ENCODE measurements at regions not wholly inside any gene's neighbourhood (a gene's known extent, or its start where the extent isn't known, plus 50 kb on each side); places are given as distances from the start of the nearest gene placed in this dataset.

DNA sequence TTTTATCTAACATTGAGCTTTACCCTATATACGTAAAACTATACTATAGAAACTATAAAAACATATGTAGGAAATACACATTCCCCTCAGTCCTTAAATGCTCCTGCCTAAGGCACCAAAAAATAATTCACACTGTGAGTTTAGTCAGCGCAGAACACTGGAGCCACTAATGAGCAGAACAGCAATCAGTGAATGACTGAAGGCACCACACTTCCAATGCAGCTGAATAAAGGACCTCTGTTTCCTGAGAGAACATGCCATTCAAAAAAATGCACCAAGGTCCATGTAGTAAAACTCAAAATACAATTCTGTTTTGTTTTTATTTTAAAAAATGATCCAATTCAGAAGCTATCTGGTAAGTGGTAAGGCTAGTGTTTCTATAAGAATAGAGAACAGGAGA lies 1280.6 kb upstream of the NRXN1 start:
- Histone ChIP-seq H3K27ac (no peak overlapping the region), H3K9me3 (no peaks in the 10 kb centered on the region), H3K4me1 (no peaks in the 10 kb centered on the region), H3K36me3 (no peaks in the 10 kb centered on the region), H3K27me3 (no peaks in the 10 kb centered on the region), H3K4me3 (no peak overlapping the region)
- DNase-seq (no peak), ATAC-seq (no peak)
- in situ Hi-C loops (cut with MboI; ENCODE audit: low sequenced_read_pairs in 4 of 4), result no loop called here
- TF ChIP-seq, protein P1, sequence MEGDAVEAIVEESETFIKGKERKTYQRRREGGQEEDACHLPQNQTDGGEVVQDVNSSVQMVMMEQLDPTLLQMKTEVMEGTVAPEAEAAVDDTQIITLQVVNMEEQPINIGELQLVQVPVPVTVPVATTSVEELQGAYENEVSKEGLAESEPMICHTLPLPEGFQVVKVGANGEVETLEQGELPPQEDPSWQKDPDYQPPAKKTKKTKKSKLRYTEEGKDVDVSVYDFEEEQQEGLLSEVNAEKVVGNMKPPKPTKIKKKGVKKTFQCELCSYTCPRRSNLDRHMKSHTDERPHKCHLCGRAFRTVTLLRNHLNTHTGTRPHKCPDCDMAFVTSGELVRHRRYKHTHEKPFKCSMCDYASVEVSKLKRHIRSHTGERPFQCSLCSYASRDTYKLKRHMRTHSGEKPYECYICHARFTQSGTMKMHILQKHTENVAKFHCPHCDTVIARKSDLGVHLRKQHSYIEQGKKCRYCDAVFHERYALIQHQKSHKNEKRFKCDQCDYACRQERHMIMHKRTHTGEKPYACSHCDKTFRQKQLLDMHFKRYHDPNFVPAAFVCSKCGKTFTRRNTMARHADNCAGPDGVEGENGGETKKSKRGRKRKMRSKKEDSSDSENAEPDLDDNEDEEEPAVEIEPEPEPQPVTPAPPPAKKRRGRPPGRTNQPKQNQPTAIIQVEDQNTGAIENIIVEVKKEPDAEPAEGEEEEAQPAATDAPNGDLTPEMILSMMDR (IDR thresholded peaks at IDR 0.05 in 4 of 5, conservative IDR thresholded peaks at IDR 0.05 in 1 of 5), result no peak
- no peak for TF ChIP-seq POLR2A (IDR thresholded peaks at IDR 0.05)
- intact Hi-C loops (cut with DNase I; ENCODE audit: low total_unique reads), result no loop called here

DNA sequence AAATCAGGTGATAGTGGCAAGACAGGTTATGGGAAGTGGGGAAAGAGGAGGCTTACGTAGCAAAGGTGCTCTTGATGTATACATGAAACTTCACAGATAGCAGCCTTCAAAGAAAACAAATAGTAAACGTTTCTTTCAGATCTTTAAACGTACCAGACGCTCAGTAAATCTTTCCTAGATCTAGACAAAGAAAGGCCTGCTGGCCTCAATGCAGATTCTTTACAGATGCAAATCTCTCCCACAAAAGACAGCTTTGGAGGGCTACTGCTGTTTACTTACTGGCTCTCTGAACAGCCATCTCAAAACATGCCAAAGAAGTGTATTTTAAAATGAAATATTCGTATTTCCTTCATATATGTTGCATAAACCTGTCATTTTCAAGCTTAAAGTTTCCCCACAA lies 1279.9 kb upstream of the NRXN1 start:
- no peak overlapping the region for H3K27ac ChIP-seq
- no peaks in the 10 kb centered on the region for H3K36me3 ChIP-seq
- H3K4me3 ChIP-seq, result no peak overlapping the region
- in situ Hi-C loops (cut with MboI; ENCODE audit: low sequenced_read_pairs in 4 of 4) (no loop called here), intact Hi-C loops (cut with DNase I; ENCODE audit: low total_unique reads) (no loop called here)
- ATAC-seq (no peak), DNase-seq (no peak)
- H3K4me1 ChIP-seq, result no peaks in the 10 kb centered on the region
- TF ChIP-seq POLR2A (IDR thresholded peaks at IDR 0.05), result no peak
- TF ChIP-seq, protein P1 (IDR thresholded peaks at IDR 0.05 in 4 of 5, conservative IDR thresholded peaks at IDR 0.05 in 1 of 5), result no peak
- no peaks in the 10 kb centered on the region for H3K9me3 ChIP-seq
- no peaks in the 10 kb centered on the region for H3K27me3 ChIP-seq

DNA sequence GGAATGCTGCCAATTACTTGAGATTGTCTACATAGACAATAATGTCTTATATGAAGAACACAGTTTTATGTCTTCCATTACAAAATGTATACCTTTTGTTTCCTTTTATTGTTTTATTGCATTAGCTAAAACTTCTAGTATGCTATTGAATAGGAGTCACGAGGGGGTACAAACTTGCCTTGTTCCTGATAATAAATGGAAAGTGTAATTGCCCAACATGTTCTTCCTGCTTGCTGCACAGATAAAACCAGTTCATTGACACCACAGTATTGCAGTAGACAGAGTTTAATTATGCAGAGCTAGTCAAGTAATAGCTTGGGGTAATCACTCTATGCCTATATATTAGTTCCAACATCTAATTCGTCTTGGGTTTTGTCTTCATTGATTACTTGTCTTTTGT lies 1276.2 kb upstream of the NRXN1 start:
- TF ChIP-seq POLR2A (IDR thresholded peaks at IDR 0.05), result no peak
- TF ChIP-seq, protein P1 (IDR thresholded peaks at IDR 0.05 in 4 of 5, conservative IDR thresholded peaks at IDR 0.05 in 1 of 5), result no peak
- no peak overlapping the region for H3K27ac ChIP-seq
- no peak overlapping the region for H3K4me3 ChIP-seq
- no peaks in the 10 kb centered on the region for H3K4me1 ChIP-seq
- H3K9me3 ChIP-seq, result no peaks in the 10 kb centered on the region
- H3K27me3 ChIP-seq, result no peaks in the 10 kb centered on the region
- ATAC-seq (no peak), DNase-seq (no peak)
- intact Hi-C loops (cut with DNase I; ENCODE audit: low total_unique reads), result no loop called here
- in situ Hi-C loops (cut with MboI; ENCODE audit: low sequenced_read_pairs in 4 of 4), result no loop called here
- H3K36me3 ChIP-seq, result no peaks in the 10 kb centered on the region

DNA sequence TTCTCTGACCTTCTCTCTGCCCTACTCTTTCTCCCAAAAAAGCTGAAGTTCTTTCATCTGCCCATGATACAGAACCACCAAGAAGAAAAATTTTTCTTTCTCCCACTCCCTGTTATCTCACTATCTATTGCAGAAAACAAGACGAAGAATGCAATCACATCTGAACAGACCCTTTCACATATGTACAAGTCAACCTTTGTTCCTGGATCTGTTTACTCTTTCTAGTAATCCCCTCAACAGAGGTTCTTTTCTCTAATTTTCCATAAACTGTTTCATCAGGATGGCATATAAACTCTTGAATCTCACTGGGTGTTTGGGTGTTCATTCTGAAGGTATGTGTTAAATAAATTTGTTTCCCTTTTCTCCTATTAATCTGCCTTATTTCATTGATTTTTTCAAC lies 1262.7 kb upstream of the NRXN1 start:
- Histone ChIP-seq H3K27me3 (no peaks in the 10 kb centered on the region), H3K36me3 (no peaks in the 10 kb centered on the region), H3K4me3 (no peak overlapping the region), H3K4me1 (no peaks in the 10 kb centered on the region), H3K27ac (no peak overlapping the region), H3K9me3 (no peaks in the 10 kb centered on the region)
- TF ChIP-seq POLR2A (IDR thresholded peaks at IDR 0.05), result no peak
- TF ChIP-seq, protein P1 (IDR thresholded peaks at IDR 0.05 in 4 of 5, conservative IDR thresholded peaks at IDR 0.05 in 1 of 5), result no peak
- in situ Hi-C loops (cut with MboI; ENCODE audit: low sequenced_read_pairs in 4 of 4), result no loop called here
- ATAC-seq (no peak), DNase-seq (no peak)
- intact Hi-C loops (cut with DNase I; ENCODE audit: low total_unique reads), result no loop called here

DNA sequence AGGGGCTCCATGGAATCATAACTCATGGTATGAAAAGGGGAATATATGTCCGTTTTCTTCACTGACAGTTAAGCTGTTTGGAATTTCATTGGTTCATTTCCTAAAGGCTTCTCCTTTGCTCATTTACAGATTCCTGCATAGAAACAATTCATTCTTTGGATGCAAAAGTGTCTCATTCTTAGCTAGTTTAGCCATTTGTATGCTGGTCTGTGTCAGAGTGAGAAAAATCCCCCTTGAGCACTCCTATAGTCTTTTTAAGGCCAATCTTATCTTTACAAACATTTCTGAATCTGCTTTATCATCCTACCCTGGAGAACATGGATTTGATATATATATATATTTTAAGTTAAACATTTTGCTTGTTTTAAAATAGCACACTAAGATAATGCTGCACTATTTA lies 1260.9 kb upstream of the NRXN1 start:
- TF ChIP-seq POLR2A (IDR thresholded peaks at IDR 0.05), result no peak
- TF ChIP-seq, protein P1 (IDR thresholded peaks at IDR 0.05 in 4 of 5, conservative IDR thresholded peaks at IDR 0.05 in 1 of 5), result no peak
- intact Hi-C loops (cut with DNase I; ENCODE audit: low total_unique reads) (no loop called here), in situ Hi-C loops (cut with MboI; ENCODE audit: low sequenced_read_pairs in 4 of 4) (no loop called here)
- H3K4me1 ChIP-seq, result no peaks in the 10 kb centered on the region
- H3K27me3 ChIP-seq, result no peaks in the 10 kb centered on the region
- no peak for DNase-seq
- no peak for ATAC-seq
- no peak overlapping the region for H3K4me3 ChIP-seq
- no peak overlapping the region for H3K27ac ChIP-seq
- no peaks in the 10 kb centered on the region for H3K36me3 ChIP-seq
- no peaks in the 10 kb centered on the region for H3K9me3 ChIP-seq

All from gastrocnemius medialis (tissue), 4 donors.